ENCODE measurements at regions not wholly inside any gene's neighbourhood (a gene's known extent, or its start where the extent isn't known, plus 50 kb on each side); places are given as distances from the start of the nearest gene placed in this dataset.
"Not testable (repeated sequence)": the region's sequence is repeated elsewhere in the genome, so short reads cannot be mapped to it uniquely, and the experiment has no call there.

DNA sequence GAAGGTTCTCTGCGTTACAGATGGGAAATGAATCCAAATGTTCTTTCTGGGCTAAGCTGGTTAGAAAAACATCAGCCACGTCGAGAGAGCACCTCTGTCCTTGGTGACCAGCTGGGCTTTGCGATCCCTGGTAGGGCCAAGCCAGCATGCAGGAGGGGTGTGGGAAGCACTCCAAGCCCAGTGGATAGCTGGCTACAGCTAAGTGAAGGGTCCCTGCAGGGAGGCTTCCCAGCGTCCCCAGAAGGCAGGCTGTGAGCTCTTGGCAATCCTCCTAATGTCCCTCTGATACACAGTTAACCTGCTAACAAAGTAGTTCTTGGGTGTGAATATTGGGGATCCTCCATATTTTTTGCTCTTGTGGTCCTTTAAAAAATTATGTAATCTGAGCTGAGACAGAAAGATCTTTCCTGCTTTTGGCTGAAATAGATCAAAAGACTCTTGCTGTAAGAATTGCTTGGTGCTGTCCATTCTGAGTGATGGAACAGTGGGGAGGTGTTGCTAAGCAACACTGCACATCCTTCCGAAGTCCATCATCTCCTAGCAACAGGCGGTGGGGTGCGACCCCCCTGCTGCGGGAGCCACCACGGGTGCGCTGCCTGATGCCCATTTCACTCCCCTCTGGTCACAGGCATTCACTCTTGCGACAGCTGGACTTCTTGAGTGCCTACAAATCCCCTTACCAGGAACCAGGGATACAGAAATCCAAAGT, 88.5 kb upstream of the UXS1 start:
- H3K27me3 ChIP-seq (ENCODE audit: control insufficient read depth, insufficient read depth, low read length) = no peaks in the 10 kb centered on the region
- H3K9me3 ChIP-seq (ENCODE audit: control insufficient read depth, insufficient read depth, low read length) = no peaks in the 10 kb centered on the region
- peaks cover 37% of the 10 kb centered on the region for H3K4me1 ChIP-seq (ENCODE audit: control insufficient read depth, insufficient read depth, low read length)
- peak in 4 of 6 donors; percentile 29 to 84 (median 57) for DNase-seq (ENCODE audit: low read depth in 4 of 6, low spot score in 6 of 6)
- H3K36me3 ChIP-seq (ENCODE audit: control insufficient read depth, insufficient read depth, low read length) = no peaks in the 10 kb centered on the region
- peak overlapping the region; percentile 40 for H3K27ac ChIP-seq (ENCODE audit: low read depth, low read length)
- 8% methylated on average over 10 of the region's 12 CpGs for WGBS (ENCODE audit: insufficient coverage)
- no peak overlapping the region for H3K4me3 ChIP-seq (ENCODE audit: low read depth, low read length)

DNA sequence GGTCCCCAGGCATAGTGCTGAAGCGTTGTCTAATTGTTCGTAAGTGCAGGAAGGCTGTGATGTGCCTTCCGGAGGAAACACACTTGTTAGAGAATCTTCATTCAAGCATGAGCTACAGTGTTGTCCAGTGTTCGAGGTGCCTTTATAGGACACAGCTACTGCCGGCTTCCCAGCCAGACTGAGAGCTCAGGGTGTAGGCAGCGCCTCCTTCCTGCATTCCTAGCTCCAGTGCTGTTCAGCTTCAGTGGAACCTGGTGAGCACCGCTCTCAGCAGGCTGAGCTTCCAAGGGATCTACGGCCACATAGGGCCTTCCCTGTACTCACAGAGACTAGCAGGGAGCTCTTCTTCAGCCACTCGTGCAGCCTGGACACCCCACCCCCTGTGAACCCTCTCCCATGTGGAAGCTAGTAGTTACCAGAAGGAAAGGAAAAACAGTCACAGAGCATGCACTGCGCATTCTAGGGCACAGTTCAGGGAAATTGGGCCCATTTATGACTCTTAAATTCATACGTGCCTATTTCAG, 87.9 kb upstream of the UXS1 start:
- Histone ChIP-seq H3K4me1 (ENCODE audit: control insufficient read depth, insufficient read depth, low read length) (peaks cover 37% of the 10 kb centered on the region), H3K27ac (ENCODE audit: low read depth, low read length) (peak overlapping the region; percentile 40)
- H3K27me3 ChIP-seq (ENCODE audit: control insufficient read depth, insufficient read depth, low read length); H3K4me3 ChIP-seq (ENCODE audit: low read depth, low read length); DNase-seq (ENCODE audit: low read depth in 4 of 6, low spot score in 6 of 6); H3K36me3 ChIP-seq (ENCODE audit: control insufficient read depth, insufficient read depth, low read length); H3K9me3 ChIP-seq (ENCODE audit: control insufficient read depth, insufficient read depth, low read length): not testable (repeated sequence)
- 52% methylated on average over 2 of the region's 11 CpGs for WGBS (ENCODE audit: insufficient coverage)

DNA sequence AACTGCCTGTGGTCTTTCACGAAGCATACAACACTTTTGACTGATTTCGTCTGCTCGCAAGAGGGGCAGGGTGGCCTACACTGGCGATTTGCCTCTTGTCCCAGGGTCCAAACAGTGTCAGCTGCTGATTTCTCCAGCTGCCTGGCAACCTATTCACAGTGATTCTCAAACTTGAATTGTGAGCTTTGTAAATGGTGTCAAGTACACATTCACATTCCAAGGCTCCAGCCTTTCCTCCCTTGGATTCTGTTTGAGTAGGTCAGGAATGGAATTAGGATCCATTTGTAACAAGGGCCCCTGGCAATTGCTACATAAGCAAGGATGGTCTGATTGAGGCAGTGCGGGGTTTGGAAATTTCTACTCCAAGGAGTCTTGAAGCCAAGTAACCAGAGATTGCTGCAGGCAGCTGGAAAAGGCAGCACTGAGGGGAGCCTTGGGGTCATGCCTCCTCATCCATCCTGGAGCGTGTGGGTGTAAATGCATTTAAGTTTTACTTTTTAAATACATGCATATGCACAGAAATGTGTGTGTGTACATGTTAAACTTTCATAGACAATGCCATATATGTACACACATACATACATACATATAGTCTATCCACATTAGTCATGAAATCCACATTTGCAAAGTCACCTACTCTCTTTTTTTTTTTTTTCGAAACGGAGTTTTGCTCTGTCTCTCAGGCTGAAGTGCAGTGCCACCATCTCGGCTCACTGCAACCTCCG, 86.8 kb upstream of the UXS1 start:
- Histone ChIP-seq H3K4me3 (ENCODE audit: low read depth, low read length) (no peak overlapping the region), H3K27me3 (ENCODE audit: control insufficient read depth, insufficient read depth, low read length) (no peaks in the 10 kb centered on the region), H3K9me3 (ENCODE audit: control insufficient read depth, insufficient read depth, low read length) (no peaks in the 10 kb centered on the region), H3K36me3 (ENCODE audit: control insufficient read depth, insufficient read depth, low read length) (no peaks in the 10 kb centered on the region), H3K4me1 (ENCODE audit: control insufficient read depth, insufficient read depth, low read length) (peaks cover 37% of the 10 kb centered on the region), H3K27ac (ENCODE audit: low read depth, low read length) (no peak overlapping the region)
- 64% methylated on average over 9 of the region's 10 CpGs for WGBS (ENCODE audit: insufficient coverage)
- DNase-seq (ENCODE audit: low read depth in 4 of 6, low spot score in 6 of 6) = peak in 3 of 6 donors; percentile 26 to 63 (median 43)

DNA sequence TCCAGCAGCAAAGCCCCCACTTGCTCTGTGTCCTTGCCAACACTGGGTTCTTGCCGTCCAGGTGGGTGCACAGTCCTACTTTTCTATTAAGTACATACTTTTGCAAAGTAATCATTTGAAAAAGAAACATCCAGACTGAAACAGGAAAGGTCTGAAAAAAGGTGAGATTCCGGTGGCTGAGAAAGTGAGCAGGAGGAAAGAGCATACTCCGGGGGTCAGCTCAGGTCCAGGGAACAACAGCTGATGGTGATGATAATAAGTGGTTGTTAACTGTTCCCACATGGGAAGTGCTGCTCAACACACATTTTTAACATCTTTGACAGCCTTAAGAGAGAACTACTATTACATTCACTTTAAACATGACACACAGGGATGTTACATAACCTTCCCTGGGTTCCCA, 86.1 kb upstream of the UXS1 start:
- Histone ChIP-seq H3K36me3 (ENCODE audit: control insufficient read depth, insufficient read depth, low read length) (no peaks in the 10 kb centered on the region), H3K27me3 (ENCODE audit: control insufficient read depth, insufficient read depth, low read length) (no peaks in the 10 kb centered on the region), H3K9me3 (ENCODE audit: control insufficient read depth, insufficient read depth, low read length) (no peaks in the 10 kb centered on the region), H3K27ac (ENCODE audit: low read depth, low read length) (no peak overlapping the region), H3K4me3 (ENCODE audit: low read depth, low read length) (no peak overlapping the region), H3K4me1 (ENCODE audit: control insufficient read depth, insufficient read depth, low read length) (peaks cover 37% of the 10 kb centered on the region)
- no CpG with 5 or more reads among the region's 3 CpGs for WGBS (ENCODE audit: insufficient coverage)
- DNase-seq (ENCODE audit: low read depth in 4 of 6, low spot score in 6 of 6) = peak in 1 of 6 donors; percentile 0

DNA sequence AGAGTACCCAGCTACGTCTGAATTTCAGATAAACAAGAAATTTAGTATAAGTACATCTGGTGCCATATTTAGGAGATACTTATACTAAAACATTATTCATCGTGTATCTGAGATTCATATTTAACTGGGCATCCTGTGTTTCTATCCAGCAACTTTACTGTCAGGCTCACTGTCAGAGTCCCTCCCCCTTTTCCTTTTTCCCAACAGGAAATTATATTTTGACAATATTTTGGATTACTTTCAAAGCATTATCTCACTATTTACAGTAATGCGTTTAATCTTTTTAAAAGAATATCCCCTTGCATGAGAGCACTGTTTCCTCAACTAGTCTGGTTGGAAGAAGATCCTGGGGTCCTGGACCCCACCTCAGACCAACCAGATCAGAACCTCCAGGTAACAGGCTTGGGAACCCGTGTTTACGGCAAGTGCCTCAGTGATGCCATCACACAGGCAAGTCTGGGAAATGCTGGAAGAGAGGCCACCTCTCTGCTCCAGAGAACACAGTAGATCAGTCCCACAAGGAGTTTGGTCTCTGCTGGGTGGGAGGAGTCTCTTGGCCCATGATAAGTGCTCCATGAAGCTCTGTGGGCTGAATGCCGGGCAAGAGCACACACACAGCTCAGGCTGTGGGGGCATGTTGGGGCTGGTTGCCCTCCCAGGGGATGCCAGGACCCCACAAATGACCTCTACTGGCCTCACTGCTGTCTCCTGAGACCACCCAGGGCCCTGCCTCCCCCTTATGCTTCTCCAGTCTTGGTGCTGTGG, 84.2 kb upstream of the UXS1 start:
- Histone ChIP-seq H3K27me3 (ENCODE audit: control insufficient read depth, insufficient read depth, low read length) (no peaks in the 10 kb centered on the region), H3K27ac (ENCODE audit: low read depth, low read length) (no peak overlapping the region), H3K36me3 (ENCODE audit: control insufficient read depth, insufficient read depth, low read length) (no peaks in the 10 kb centered on the region), H3K9me3 (ENCODE audit: control insufficient read depth, insufficient read depth, low read length) (no peaks in the 10 kb centered on the region), H3K4me3 (ENCODE audit: low read depth, low read length) (no peak overlapping the region), H3K4me1 (ENCODE audit: control insufficient read depth, insufficient read depth, low read length) (peaks cover 21% of the 10 kb centered on the region)
- DNase-seq (ENCODE audit: low read depth in 4 of 6, low spot score in 6 of 6) = peak in 1 of 6 donors; percentile 0
- 100% methylated on average over 3 of the region's 6 CpGs for WGBS (ENCODE audit: insufficient coverage)

DNA sequence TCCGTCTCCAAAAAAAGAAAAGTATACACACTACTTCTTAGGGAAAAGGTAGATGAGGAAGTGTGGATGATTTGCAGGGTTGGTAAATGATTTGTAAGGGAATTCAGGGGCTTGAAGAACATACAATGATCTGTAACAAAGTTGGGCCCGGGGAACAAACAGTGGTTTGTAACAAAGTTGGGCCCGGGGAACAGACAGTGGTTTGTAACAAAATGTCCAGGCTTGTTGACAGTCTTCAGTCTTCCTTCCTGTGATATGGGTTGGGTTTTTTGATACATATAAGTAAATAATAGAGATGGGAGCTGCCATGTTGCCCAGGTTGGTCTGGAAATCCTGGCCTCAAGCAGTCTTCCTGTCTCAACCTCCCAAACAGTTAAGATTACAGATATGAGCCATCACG, 83.3 kb upstream of the UXS1 start:
- Histone ChIP-seq H3K4me3 (ENCODE audit: low read depth, low read length) (no peak overlapping the region), H3K9me3 (ENCODE audit: control insufficient read depth, insufficient read depth, low read length) (no peaks in the 10 kb centered on the region), H3K27me3 (ENCODE audit: control insufficient read depth, insufficient read depth, low read length) (no peaks in the 10 kb centered on the region), H3K4me1 (ENCODE audit: control insufficient read depth, insufficient read depth, low read length) (peaks cover 14% of the 10 kb centered on the region), H3K27ac (ENCODE audit: low read depth, low read length) (no peak overlapping the region), H3K36me3 (ENCODE audit: control insufficient read depth, insufficient read depth, low read length) (no peaks in the 10 kb centered on the region)
- WGBS (ENCODE audit: insufficient coverage) = 94% methylated on average over 2 of the region's 4 CpGs
- no peak for DNase-seq (ENCODE audit: low read depth in 4 of 6, low spot score in 6 of 6)

DNA sequence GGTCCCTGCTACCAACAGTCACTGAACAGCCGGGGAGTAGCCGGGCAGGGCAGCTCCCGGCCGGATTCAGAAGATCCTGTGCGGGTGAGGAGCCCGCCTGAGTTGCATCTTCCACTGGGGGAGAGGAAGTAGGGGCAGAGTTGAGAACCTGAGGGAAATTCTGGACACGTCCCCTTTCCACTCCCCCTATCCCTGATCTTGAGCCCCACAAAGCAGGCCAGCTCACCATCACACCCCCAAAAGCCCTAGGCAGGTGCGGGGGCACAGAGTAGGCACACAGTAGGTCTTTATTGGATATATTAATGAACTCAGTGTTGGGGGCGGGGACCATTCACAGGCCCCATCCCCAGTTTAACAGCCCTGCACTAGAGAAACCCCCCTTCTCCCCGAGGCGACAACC, 81.9 kb upstream of the UXS1 start:
- Histone ChIP-seq H3K36me3 (ENCODE audit: control insufficient read depth, insufficient read depth, low read length) (no peaks in the 10 kb centered on the region), H3K4me3 (ENCODE audit: low read depth, low read length) (no peak overlapping the region), H3K27ac (ENCODE audit: low read depth, low read length) (no peak overlapping the region), H3K9me3 (ENCODE audit: control insufficient read depth, insufficient read depth, low read length) (no peaks in the 10 kb centered on the region), H3K4me1 (ENCODE audit: control insufficient read depth, insufficient read depth, low read length) (peaks cover 4% of the 10 kb centered on the region), H3K27me3 (ENCODE audit: control insufficient read depth, insufficient read depth, low read length) (no peaks in the 10 kb centered on the region)
- WGBS (ENCODE audit: insufficient coverage) = 96% methylated on average over 3 of the region's 11 CpGs
- DNase-seq (ENCODE audit: low read depth in 4 of 6, low spot score in 6 of 6) = peak in 2 of 6 donors; percentile 0

DNA sequence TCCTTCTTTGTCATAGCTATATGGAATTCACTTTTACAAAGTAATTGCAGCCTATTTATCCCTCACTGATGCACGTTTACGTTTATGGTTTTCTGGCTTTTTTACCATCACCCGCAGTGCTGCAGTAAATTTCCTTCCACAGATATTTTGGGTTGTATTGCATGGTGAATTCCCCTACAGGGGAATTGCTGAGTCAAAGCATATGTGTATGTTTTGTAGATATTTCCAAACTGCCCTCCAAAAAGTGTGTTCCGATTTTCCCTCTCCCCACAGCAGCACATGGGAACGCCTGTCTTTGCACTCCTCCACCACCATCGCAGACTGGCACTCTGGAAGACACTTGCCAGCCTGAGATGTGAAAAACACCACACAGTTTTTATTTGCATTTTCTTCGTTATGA, 80.6 kb upstream of the UXS1 start:
- peaks cover 3% of the 10 kb centered on the region for H3K27me3 ChIP-seq (ENCODE audit: control insufficient read depth, insufficient read depth, low read length)
- whole genome bisulfite sequencing (ENCODE audit: insufficient coverage) = 80% methylated on average over 1 of the region's 7 CpGs
- DNase-seq (ENCODE audit: low read depth in 4 of 6, low spot score in 6 of 6) = peak in 2 of 6 donors; percentile 8 to 12

DNA sequence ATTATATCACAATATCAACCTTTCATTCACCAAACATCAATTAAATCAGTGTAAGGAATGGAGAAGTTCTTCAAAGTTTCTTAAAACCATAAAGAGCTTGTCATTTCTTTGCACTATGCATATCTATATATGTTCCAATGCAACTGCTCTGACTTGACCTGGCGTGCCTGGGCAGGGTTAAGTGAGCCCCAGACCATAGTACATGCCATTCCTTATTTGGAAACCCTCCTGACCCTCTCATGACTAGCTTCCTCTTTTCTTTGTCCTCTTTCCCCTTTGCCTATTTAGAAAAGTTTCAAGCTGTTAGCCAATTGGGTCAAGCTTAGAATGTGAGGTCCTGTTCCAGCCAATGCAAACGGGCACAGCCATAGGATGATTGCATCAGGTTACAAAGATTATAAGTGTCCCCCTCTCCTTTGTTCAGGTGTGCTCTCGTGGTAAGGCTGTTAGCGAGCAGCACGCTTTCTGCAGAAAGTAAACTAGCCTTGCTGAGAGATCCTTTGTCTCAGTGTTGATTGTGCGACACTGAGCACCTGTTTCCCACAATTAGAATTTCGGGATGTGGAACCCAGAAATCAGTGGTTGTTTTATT, 78.2 kb upstream of the UXS1 start:
- Histone ChIP-seq H3K4me1 (ENCODE audit: control insufficient read depth, insufficient read depth, low read length) (peaks cover 16% of the 10 kb centered on the region), H3K4me3 (ENCODE audit: low read depth, low read length) (no peak overlapping the region), H3K27me3 (ENCODE audit: control insufficient read depth, insufficient read depth, low read length) (peaks cover 3% of the 10 kb centered on the region), H3K9me3 (ENCODE audit: control insufficient read depth, insufficient read depth, low read length) (no peaks in the 10 kb centered on the region), H3K27ac (ENCODE audit: low read depth, low read length) (no peak overlapping the region), H3K36me3 (ENCODE audit: control insufficient read depth, insufficient read depth, low read length) (no peaks in the 10 kb centered on the region)
- 61% methylated on average over 2 of the region's 7 CpGs for WGBS (ENCODE audit: insufficient coverage)
- peak in 2 of 6 donors; percentile 0 for DNase-seq (ENCODE audit: low read depth in 4 of 6, low spot score in 6 of 6)

More for the DNA sequence above, 80.6 kb upstream of the UXS1 start:
- Histone ChIP-seq H3K4me1 (ENCODE audit: control insufficient read depth, insufficient read depth, low read length) (peaks cover 13% of the 10 kb centered on the region), H3K36me3 (ENCODE audit: control insufficient read depth, insufficient read depth, low read length) (no peaks in the 10 kb centered on the region), H3K27ac (ENCODE audit: low read depth, low read length) (no peak overlapping the region), H3K9me3 (ENCODE audit: control insufficient read depth, insufficient read depth, low read length) (no peaks in the 10 kb centered on the region), H3K4me3 (ENCODE audit: low read depth, low read length) (no peak overlapping the region)
